ENCODE measurements at regions not wholly inside any gene's neighbourhood (a gene's known extent, or its start where the extent isn't known, plus 50 kb on each side); places are given as distances from the start of the nearest gene placed in this dataset.

DNA sequence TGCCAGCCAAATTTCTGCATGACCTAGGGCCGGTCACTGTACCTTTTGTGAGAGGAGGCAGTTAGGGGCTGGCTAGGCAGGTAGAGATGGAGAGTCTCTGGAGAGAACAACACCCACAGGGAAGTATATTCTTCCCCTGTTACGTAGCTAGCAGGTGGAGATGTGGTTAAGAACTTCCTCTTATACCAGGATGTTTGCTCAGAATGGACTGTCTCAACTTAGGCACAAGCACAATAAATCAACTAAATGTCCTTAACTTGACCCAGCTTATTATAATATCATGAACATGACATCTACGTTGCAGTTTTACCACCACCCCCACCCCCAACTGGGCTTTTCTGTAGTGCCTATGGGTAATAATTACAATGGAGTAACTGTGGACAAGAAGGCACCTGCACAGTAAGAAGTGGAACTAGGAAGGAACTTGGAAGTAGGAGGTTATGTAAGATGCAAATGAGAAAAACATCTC, 60.7 kb upstream of the MPEG1 start:
- TF ChIP-seq, protein P1, sequence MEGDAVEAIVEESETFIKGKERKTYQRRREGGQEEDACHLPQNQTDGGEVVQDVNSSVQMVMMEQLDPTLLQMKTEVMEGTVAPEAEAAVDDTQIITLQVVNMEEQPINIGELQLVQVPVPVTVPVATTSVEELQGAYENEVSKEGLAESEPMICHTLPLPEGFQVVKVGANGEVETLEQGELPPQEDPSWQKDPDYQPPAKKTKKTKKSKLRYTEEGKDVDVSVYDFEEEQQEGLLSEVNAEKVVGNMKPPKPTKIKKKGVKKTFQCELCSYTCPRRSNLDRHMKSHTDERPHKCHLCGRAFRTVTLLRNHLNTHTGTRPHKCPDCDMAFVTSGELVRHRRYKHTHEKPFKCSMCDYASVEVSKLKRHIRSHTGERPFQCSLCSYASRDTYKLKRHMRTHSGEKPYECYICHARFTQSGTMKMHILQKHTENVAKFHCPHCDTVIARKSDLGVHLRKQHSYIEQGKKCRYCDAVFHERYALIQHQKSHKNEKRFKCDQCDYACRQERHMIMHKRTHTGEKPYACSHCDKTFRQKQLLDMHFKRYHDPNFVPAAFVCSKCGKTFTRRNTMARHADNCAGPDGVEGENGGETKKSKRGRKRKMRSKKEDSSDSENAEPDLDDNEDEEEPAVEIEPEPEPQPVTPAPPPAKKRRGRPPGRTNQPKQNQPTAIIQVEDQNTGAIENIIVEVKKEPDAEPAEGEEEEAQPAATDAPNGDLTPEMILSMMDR (IDR thresholded peaks at IDR 0.05; ENCODE audit: poor library complexity, severe bottlenecking), result no peak
- DNase-seq (ENCODE audit: low spot score), result no peak
- ATAC-seq (ENCODE audit: low read depth), result no peak
- H3K9me3 ChIP-seq (ENCODE audit: severe bottlenecking), result no peaks in the 10 kb centered on the region
- no peaks in the 10 kb centered on the region for H3K27me3 ChIP-seq (ENCODE audit: insufficient read depth, poor library complexity, severe bottlenecking)
- H3K27ac ChIP-seq (ENCODE audit: poor library complexity, severe bottlenecking), result no peak overlapping the region
- H3K4me1 ChIP-seq (ENCODE audit: insufficient read depth, poor library complexity, severe bottlenecking), result no peaks in the 10 kb centered on the region
- no peaks in the 10 kb centered on the region for H3K36me3 ChIP-seq (ENCODE audit: low read depth)
- H3K4me3 ChIP-seq (ENCODE audit: severe bottlenecking), result no peak overlapping the region

DNA sequence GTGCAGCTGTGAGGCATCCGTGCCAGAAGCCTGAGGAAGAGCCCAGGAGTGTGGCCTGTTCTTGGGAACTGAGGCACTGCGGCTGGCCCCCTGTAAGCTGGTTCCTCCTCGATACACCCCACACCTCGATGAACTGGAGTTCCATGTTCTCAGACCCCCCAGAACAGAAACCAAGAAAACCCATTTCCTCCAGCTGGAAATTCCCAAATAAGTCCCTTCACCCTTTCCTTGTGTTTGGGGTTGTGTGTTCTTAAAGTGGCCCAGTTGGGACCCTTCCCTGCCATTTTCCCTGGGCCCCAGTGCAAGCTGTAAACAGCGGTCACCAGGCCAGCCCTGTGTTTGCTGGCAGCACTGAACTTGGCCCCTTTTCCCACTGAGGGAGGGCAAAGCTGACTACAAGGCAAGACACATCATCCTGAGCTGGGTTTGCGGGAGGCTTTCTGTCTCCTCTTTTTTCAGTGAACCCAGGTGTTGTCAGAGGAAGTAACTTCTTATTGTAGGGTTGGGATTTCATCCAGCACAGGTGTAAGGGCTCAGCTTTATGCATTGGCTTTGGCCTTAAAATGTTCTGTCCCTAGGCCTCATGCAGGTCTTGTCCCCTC, 60.1 kb upstream of the MPEG1 start:
- DNase-seq (ENCODE audit: low spot score) (no peak), ATAC-seq (ENCODE audit: low read depth) (no peak)
- Histone ChIP-seq H3K4me1 (ENCODE audit: insufficient read depth, poor library complexity, severe bottlenecking) (peaks cover 4% of the 10 kb centered on the region), H3K9me3 (ENCODE audit: severe bottlenecking) (no peaks in the 10 kb centered on the region), H3K27me3 (ENCODE audit: insufficient read depth, poor library complexity, severe bottlenecking) (no peaks in the 10 kb centered on the region), H3K36me3 (ENCODE audit: low read depth) (no peaks in the 10 kb centered on the region), H3K27ac (ENCODE audit: poor library complexity, severe bottlenecking) (no peak overlapping the region), H3K4me3 (ENCODE audit: severe bottlenecking) (no peak overlapping the region)
- TF ChIP-seq, protein P1 (IDR thresholded peaks at IDR 0.05; ENCODE audit: poor library complexity, severe bottlenecking), result no peak

DNA sequence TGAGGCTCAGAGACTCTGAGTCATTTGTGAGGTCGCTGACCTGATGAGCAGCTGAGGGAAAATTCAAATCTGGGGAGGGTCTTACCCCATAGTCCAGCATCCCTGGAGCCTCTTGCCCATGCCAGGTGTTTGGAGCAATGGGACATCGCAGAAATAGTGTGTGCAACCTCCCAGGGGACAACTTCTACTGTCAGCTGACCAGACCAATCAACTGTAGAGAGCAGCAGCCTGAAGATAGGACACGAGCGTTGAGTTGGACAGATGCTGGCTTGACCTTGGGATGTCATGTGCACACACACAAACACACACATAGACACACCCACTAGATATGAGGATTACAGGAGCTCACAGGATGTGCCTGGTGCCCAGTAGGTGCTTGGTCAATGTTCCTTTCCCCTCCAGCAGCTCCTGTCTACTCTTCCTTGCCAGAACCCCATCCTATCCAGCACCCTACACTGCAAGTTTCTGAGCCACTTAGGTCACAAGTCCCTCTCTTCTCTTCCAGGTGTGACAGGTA, 59.1 kb upstream of the MPEG1 start:
- ATAC-seq (ENCODE audit: low read depth), result no peak
- Histone ChIP-seq H3K27ac (ENCODE audit: poor library complexity, severe bottlenecking) (no peak overlapping the region), H3K4me3 (ENCODE audit: severe bottlenecking) (no peak overlapping the region)

GRCh38 chr11:59271247-59271755, 58.6 kb upstream of the MPEG1 start:
- Histone ChIP-seq H3K36me3 (ENCODE audit: low read depth) (no peaks in the 10 kb centered on the region), H3K4me1 (ENCODE audit: insufficient read depth, poor library complexity, severe bottlenecking) (peaks cover 20% of the 10 kb centered on the region), H3K4me3 (ENCODE audit: severe bottlenecking) (no peak overlapping the region), H3K27me3 (ENCODE audit: insufficient read depth, poor library complexity, severe bottlenecking) (no peaks in the 10 kb centered on the region), H3K9me3 (ENCODE audit: severe bottlenecking) (no peaks in the 10 kb centered on the region), H3K27ac (ENCODE audit: poor library complexity, severe bottlenecking) (no peak overlapping the region)
- TF ChIP-seq, protein P1 (IDR thresholded peaks at IDR 0.05; ENCODE audit: poor library complexity, severe bottlenecking), result no peak
- no peak for ATAC-seq (ENCODE audit: low read depth)
- no peak for DNase-seq (ENCODE audit: low spot score)

More for the DNA sequence above, 59.1 kb upstream of the MPEG1 start:
- TF ChIP-seq, protein P1 (IDR thresholded peaks at IDR 0.05; ENCODE audit: poor library complexity, severe bottlenecking), result no peak
- peaks cover 14% of the 10 kb centered on the region for H3K4me1 ChIP-seq (ENCODE audit: insufficient read depth, poor library complexity, severe bottlenecking)
- DNase-seq (ENCODE audit: low spot score), result no peak
- no peaks in the 10 kb centered on the region for H3K36me3 ChIP-seq (ENCODE audit: low read depth)
- H3K9me3 ChIP-seq (ENCODE audit: severe bottlenecking), result no peaks in the 10 kb centered on the region
- no peaks in the 10 kb centered on the region for H3K27me3 ChIP-seq (ENCODE audit: insufficient read depth, poor library complexity, severe bottlenecking)
